ENCODE measurements at regions not wholly inside any gene's neighbourhood (a gene's known extent, or its start where the extent isn't known, plus 50 kb on each side); places are given as distances from the start of the nearest gene placed in this dataset.

- 88 to 89% methylated on average over 11 of the region's 11 CpGs for WGBS, 2 donors
- H3K27ac ChIP-seq, result no peak overlapping the region
- no peak for TF ChIP-seq POLR2AphosphoS5 (IDR thresholded peaks at IDR 0.05)
- no peak for TF ChIP-seq EP300 (IDR thresholded peaks at IDR 0.05)
- TF ChIP-seq CTCF (IDR thresholded peaks at IDR 0.05), result no peak
- TF ChIP-seq POLR2A (IDR thresholded peaks at IDR 0.05), result no peak
- no peak overlapping the region for H3K4me3 ChIP-seq
- H3K9me3 ChIP-seq, result peaks cover 0 to 6% (median 0%) of the 10 kb centered on the region in 4 donors
- DNase-seq, result no peak
- intact Hi-C loops (cut with DNase I), result no loop called here
- no peaks in the 10 kb centered on the region for H3K27me3 ChIP-seq
- H3K36me3 ChIP-seq, result no peaks in the 10 kb centered on the region
- H3K4me1 ChIP-seq, result no peaks in the 10 kb centered on the region
Observed at GRCh38 chr1:69313118-69313517, 254.6 kb upstream of the LRRC7 start.

GRCh38 chr1:69315416-69315815 lies 252.3 kb upstream of the LRRC7 start:
- TF ChIP-seq POLR2A (IDR thresholded peaks at IDR 0.05) (no peak), EP300 (IDR thresholded peaks at IDR 0.05) (no peak), CTCF (IDR thresholded peaks at IDR 0.05) (no peak), POLR2AphosphoS5 (IDR thresholded peaks at IDR 0.05) (no peak)

GRCh38 chr1:69315823-69316222 lies 251.9 kb upstream of the LRRC7 start:
- no peak for DNase-seq
- Histone ChIP-seq H3K4me1 (no peaks in the 10 kb centered on the region), H3K4me3 (no peak overlapping the region), H3K27ac (no peak overlapping the region), H3K36me3 (no peaks in the 10 kb centered on the region), H3K27me3 (no peaks in the 10 kb centered on the region), H3K9me3 (peaks cover 0 to 4% (median 0%) of the 10 kb centered on the region in 4 donors)
- TF ChIP-seq POLR2AphosphoS5 (IDR thresholded peaks at IDR 0.05) (no peak), POLR2A (IDR thresholded peaks at IDR 0.05) (no peak), EP300 (IDR thresholded peaks at IDR 0.05) (no peak), CTCF (IDR thresholded peaks at IDR 0.05) (no peak)
- intact Hi-C loops (cut with DNase I), result no loop called here

More at GRCh38 chr1:69315416-69315815, 252.3 kb upstream of the LRRC7 start:
- no peak overlapping the region for H3K4me3 ChIP-seq
- no peaks in the 10 kb centered on the region for H3K4me1 ChIP-seq
- H3K27ac ChIP-seq, result no peak overlapping the region
- WGBS, 2 donors, result 88 to 94% methylated on average over 3 of the region's 3 CpGs
- peaks cover 0 to 4% (median 0%) of the 10 kb centered on the region in 4 donors for H3K9me3 ChIP-seq
- intact Hi-C loops (cut with DNase I), result no loop called here
- H3K27me3 ChIP-seq, result no peaks in the 10 kb centered on the region
- no peaks in the 10 kb centered on the region for H3K36me3 ChIP-seq
- no peak for DNase-seq

GRCh38 chr1:69319287-69319686 lies 248.4 kb upstream of the LRRC7 start:
- Histone ChIP-seq H3K4me1 (no peaks in the 10 kb centered on the region), H3K4me3 (no peak overlapping the region), H3K27ac (no peak overlapping the region), H3K9me3 (no peaks in the 10 kb centered on the region), H3K27me3 (no peaks in the 10 kb centered on the region), H3K36me3 (no peaks in the 10 kb centered on the region)
- 51 to 58% methylated on average over 5 of the region's 5 CpGs for WGBS, 2 donors
- TF ChIP-seq POLR2A (IDR thresholded peaks at IDR 0.05) (no peak), CTCF (IDR thresholded peaks at IDR 0.05) (no peak), POLR2AphosphoS5 (IDR thresholded peaks at IDR 0.05) (no peak), EP300 (IDR thresholded peaks at IDR 0.05) (no peak)
- no peak for DNase-seq
- intact Hi-C loops (cut with DNase I), result no loop called here

GRCh38 chr1:69320757-69321211 lies 246.9 kb upstream of the LRRC7 start:
- 55 to 61% methylated on average over 5 of the region's 5 CpGs for WGBS, 2 donors
- DNase-seq, result no peak
- Histone ChIP-seq H3K9me3 (no peaks in the 10 kb centered on the region), H3K36me3 (no peaks in the 10 kb centered on the region), H3K4me1 (no peaks in the 10 kb centered on the region), H3K4me3 (no peak overlapping the region), H3K27me3 (no peaks in the 10 kb centered on the region), H3K27ac (no peak overlapping the region)
- intact Hi-C loops (cut with DNase I), result no loop called here
- TF ChIP-seq EP300 (IDR thresholded peaks at IDR 0.05) (no peak), CTCF (IDR thresholded peaks at IDR 0.05) (no peak), POLR2AphosphoS5 (IDR thresholded peaks at IDR 0.05) (no peak), POLR2A (IDR thresholded peaks at IDR 0.05) (no peak)

Measured in sigmoid colon (tissue), 6 donors.